RWPE2 (cell line): ENCODE measurements at regions not wholly inside any gene's neighbourhood (a gene's known extent, or its start where the extent isn't known, plus 50 kb on each side); places are given as distances from the start of the nearest gene placed in this dataset.

Experiments used
- ATAC-seq: fragments of 200-7000 bp; cut with Tn5 transposase; 3 replicates; pipeline ENCODE4 v1.9.1; 2021; ENCODE audit warnings: low read depth
- DNase-seq: peaks from one replicate; pipeline ENCODE4 v3.0.0-alpha.2; 2020; ENCODE audit warnings: low spot score
- H3K27ac ChIP-seq: fragments of 450-650 bp; 2 replicates; pipeline ENCODE4 v1.5.1; 2017; ENCODE audit warnings: mild to moderate bottlenecking; ENCODE audit not compliant: poor library complexity, severe bottlenecking
- H3K27me3 ChIP-seq: fragments of 250-450 bp; sonication (Bioruptor Pico); 2 replicates; pipeline ENCODE4 v1.5.1; 2021; ENCODE audit warnings: mild to moderate bottlenecking, moderate library complexity; ENCODE audit not compliant: insufficient read depth, poor library complexity, severe bottlenecking
- H3K36me3 ChIP-seq: fragments of 250-450 bp; sonication (Bioruptor Pico); 2 replicates; pipeline ENCODE4 v1.5.1; 2020; ENCODE audit warnings: low read depth, mild to moderate bottlenecking, moderate library complexity
- H3K4me1 ChIP-seq: fragments of 250-450 bp; sonication (Bioruptor Pico); 2 replicates; pipeline ENCODE4 v1.5.1; 2021; ENCODE audit warnings: mild to moderate bottlenecking, moderate library complexity; ENCODE audit not compliant: insufficient read depth, poor library complexity, severe bottlenecking
- H3K4me3 ChIP-seq: fragments of 250-450 bp; sonication (Bioruptor Pico); 2 replicates; pipeline ENCODE4 v1.5.1; 2021; ENCODE audit warnings: mild to moderate bottlenecking, moderate library complexity; ENCODE audit not compliant: severe bottlenecking
- H3K9me3 ChIP-seq: fragments of 250-450 bp; sonication (Bioruptor Pico); 2 replicates; pipeline ENCODE4 v1.5.1; 2021; ENCODE audit warnings: mild to moderate bottlenecking, moderate library complexity; ENCODE audit not compliant: severe bottlenecking
- TF ChIP-seq, protein P1 (sequence below): fragments of 450-650 bp; IDR thresholded peaks from one replicate; pipeline ENCODE4 v1.5.1; 2017; ENCODE audit warnings: mild to moderate bottlenecking, moderate library complexity; ENCODE audit not compliant: poor library complexity, severe bottlenecking

DNA sequence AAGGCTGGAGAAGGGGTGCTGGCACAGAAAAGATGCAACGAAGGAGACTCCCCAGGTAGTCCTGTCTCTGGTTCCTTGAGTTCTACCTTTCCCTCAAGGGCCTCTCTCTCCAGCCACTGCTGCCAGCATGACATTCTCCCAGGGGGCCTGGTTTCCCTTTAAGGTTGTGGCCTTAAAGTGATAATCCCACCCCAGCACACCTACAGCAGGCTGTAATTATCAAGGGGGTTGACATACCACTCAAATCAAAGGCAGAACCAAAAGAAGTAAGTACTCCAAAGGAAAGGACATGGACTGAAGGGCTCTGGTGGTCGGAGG, 84.7 kb upstream of the KCNK12 start:
- no peaks in the 10 kb centered on the region for H3K36me3 ChIP-seq
- no peaks in the 10 kb centered on the region for H3K27me3 ChIP-seq
- H3K4me3 ChIP-seq, result no peak overlapping the region
- peaks cover 16% of the 10 kb centered on the region for H3K4me1 ChIP-seq
- DNase-seq (no peak), ATAC-seq (no peak)
- H3K9me3 ChIP-seq, result no peaks in the 10 kb centered on the region
- no peak overlapping the region for H3K27ac ChIP-seq
- TF ChIP-seq, protein P1, sequence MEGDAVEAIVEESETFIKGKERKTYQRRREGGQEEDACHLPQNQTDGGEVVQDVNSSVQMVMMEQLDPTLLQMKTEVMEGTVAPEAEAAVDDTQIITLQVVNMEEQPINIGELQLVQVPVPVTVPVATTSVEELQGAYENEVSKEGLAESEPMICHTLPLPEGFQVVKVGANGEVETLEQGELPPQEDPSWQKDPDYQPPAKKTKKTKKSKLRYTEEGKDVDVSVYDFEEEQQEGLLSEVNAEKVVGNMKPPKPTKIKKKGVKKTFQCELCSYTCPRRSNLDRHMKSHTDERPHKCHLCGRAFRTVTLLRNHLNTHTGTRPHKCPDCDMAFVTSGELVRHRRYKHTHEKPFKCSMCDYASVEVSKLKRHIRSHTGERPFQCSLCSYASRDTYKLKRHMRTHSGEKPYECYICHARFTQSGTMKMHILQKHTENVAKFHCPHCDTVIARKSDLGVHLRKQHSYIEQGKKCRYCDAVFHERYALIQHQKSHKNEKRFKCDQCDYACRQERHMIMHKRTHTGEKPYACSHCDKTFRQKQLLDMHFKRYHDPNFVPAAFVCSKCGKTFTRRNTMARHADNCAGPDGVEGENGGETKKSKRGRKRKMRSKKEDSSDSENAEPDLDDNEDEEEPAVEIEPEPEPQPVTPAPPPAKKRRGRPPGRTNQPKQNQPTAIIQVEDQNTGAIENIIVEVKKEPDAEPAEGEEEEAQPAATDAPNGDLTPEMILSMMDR, result no peak

DNA sequence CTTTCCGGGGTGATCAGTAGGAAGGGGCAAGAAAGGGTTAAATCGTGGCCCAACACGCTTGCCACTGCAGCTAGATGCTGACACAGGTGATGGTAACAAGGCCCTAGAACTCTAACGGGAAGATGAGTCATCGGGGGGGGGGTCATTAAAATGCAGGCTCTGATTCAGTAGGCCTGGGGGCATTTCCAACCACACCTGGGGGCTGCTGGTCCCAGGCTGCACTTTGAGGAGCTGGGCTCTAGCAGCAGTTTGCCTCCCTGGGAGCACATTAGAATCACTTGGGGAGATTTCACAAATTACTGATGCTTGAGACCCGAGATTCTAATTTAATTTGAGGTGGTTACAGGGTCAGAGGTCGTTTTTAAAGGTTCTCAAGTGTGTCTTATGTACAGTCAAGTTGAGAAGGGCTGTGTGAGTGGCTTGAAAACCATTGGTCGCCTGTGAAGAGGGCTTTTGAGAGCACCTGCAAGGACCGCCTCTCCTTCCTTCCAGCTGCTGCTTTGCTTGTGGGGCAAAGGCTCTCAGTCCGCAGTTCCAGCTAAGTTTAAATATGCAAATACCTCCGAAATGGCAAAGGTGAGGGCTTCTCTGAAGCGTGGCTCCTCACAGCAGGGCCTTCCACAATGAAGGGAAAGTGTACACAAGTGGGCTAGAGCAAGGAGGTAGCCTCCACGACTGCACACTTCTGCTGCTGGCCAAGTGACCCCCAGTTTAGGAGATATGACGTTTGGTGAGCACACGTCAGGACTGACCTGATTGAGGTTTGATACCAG, 84.2 kb upstream of the KCNK12 start:
- H3K9me3 ChIP-seq, result no peaks in the 10 kb centered on the region
- no peaks in the 10 kb centered on the region for H3K36me3 ChIP-seq
- H3K4me1 ChIP-seq, result peaks cover 16% of the 10 kb centered on the region
- ATAC-seq (peak; percentile 58), DNase-seq (no peak)
- H3K27ac ChIP-seq, result no peak overlapping the region
- no peak overlapping the region for H3K4me3 ChIP-seq
- H3K27me3 ChIP-seq, result no peaks in the 10 kb centered on the region
- TF ChIP-seq, protein P1, result no peak

DNA sequence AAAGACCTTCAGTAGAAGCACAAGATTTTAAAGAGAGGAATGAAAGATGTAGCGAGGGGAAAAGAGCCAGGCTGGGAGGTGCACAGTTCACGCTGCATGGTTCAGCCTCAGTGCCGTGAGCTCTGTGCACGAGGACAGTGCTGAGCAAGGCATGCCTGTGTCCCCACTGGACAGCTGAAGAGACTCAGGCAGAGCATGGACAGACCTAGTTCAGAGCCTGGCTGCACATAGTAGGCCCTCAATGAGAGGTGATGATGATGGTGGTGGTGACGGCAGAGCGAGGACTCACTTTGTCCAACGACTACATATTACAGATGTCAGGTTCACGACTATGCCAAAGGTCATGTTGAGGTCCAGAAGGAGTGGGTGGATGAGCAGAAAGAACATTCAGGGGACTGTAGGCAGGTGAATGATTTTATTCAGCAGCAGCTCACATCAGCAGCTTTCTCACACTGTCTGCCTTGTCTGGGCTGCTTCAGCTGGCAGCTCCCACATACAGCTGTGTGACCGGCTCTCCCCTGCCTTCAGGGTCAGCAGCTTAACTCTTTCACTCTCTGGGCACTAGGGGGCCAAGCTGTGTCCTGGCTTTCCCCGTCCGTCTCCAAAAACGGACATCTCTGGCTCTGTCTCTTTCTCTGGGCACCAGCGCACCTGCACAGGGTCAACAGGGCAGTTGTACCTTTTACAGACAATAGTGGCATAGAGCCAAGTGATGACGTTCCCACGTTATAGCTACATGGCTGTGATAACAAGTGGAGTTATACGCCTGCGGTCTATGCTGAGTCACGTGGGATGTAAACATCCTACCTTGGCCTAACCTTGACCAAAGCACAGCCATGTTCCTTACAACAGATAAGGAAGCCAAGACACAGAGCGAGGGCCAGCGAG, 83.4 kb upstream of the KCNK12 start:
- TF ChIP-seq, protein P1, result peak; percentile 45
- DNase-seq (no peak), ATAC-seq (peak; percentile 43)
- H3K36me3 ChIP-seq, result no peaks in the 10 kb centered on the region
- no peaks in the 10 kb centered on the region for H3K9me3 ChIP-seq
- peaks cover 16% of the 10 kb centered on the region for H3K4me1 ChIP-seq
- H3K4me3 ChIP-seq, result no peak overlapping the region
- H3K27ac ChIP-seq, result no peak overlapping the region
- H3K27me3 ChIP-seq, result no peaks in the 10 kb centered on the region

GRCh38 chr2:47653036-47653435, 82.3 kb upstream of the KCNK12 start:
- TF ChIP-seq, protein P1, result no peak
- Histone ChIP-seq H3K4me1 (peaks cover 16% of the 10 kb centered on the region), H3K36me3 (no peaks in the 10 kb centered on the region), H3K27ac (no peak overlapping the region), H3K9me3 (no peaks in the 10 kb centered on the region), H3K27me3 (no peaks in the 10 kb centered on the region), H3K4me3 (no peak overlapping the region)
- no peak for DNase-seq
- ATAC-seq, result no peak
